ENCODE measurements at regions not wholly inside any gene's neighbourhood (a gene's known extent, or its start where the extent isn't known, plus 50 kb on each side); places are given as distances from the start of the nearest gene placed in this dataset.

- H3K4me3 ChIP-seq (ENCODE audit: control insufficient read depth, low read depth, low read length) = no peak overlapping the region
- TF ChIP-seq CTCF (IDR thresholded peaks at IDR 0.05; ENCODE audit: control insufficient read depth, insufficient read depth, low read depth, low read length, missing control alignments) = no peak
- DNase-seq (ENCODE audit: low read depth) = no peak
These were observed 100.7 kb downstream of the TMEM114 start for GRCh38 chr16:8489580-8489979.

- no peak for TF ChIP-seq CTCF (IDR thresholded peaks at IDR 0.05; ENCODE audit: control insufficient read depth, insufficient read depth, low read depth, low read length, missing control alignments)
- no peak for DNase-seq (ENCODE audit: low read depth)
- H3K4me3 ChIP-seq (ENCODE audit: control insufficient read depth, low read depth, low read length) = no peak overlapping the region
These were observed 103.3 kb downstream of the TMEM114 start for GRCh38 chr16:8486985-8487384.

DNA sequence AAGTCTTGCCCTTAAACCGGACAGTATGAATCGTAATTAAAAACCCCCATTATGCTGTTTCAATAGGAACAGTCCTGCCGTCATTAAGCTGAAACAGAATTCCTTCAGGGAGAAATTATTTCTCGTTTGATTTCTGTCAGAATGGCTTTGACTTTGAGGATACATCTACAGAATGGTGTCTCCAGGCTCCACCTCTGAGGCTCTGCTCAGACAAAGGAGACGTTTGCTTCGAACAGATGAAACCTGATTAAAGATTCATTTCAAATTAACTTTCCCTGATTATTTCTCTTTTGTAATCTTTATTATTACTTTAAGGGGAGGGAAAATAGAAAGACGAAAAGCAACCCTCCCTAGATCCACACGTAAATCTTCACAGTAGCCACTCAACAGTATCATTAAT is 106.9 kb downstream of the TMEM114 start:
- no peak overlapping the region for H3K4me3 ChIP-seq (ENCODE audit: control insufficient read depth, low read depth, low read length)
- TF ChIP-seq CTCF (IDR thresholded peaks at IDR 0.05; ENCODE audit: control insufficient read depth, insufficient read depth, low read depth, low read length, missing control alignments) = no peak
- DNase-seq (ENCODE audit: low read depth) = no peak

- TF ChIP-seq CTCF (IDR thresholded peaks at IDR 0.05; ENCODE audit: control insufficient read depth, insufficient read depth, low read depth, low read length, missing control alignments) = no peak
- no peak for DNase-seq (ENCODE audit: low read depth)
- no peak overlapping the region for H3K4me3 ChIP-seq (ENCODE audit: control insufficient read depth, low read depth, low read length)
These were observed 108.5 kb downstream of the TMEM114 start for GRCh38 chr16:8481810-8482209.

- DNase-seq (ENCODE audit: low read depth) = no peak
- no peak for TF ChIP-seq CTCF (IDR thresholded peaks at IDR 0.05; ENCODE audit: control insufficient read depth, insufficient read depth, low read depth, low read length, missing control alignments)
- H3K4me3 ChIP-seq (ENCODE audit: control insufficient read depth, low read depth, low read length) = no peak overlapping the region
These were observed 113.5 kb downstream of the TMEM114 start for GRCh38 chr16:8476824-8477223.

DNA sequence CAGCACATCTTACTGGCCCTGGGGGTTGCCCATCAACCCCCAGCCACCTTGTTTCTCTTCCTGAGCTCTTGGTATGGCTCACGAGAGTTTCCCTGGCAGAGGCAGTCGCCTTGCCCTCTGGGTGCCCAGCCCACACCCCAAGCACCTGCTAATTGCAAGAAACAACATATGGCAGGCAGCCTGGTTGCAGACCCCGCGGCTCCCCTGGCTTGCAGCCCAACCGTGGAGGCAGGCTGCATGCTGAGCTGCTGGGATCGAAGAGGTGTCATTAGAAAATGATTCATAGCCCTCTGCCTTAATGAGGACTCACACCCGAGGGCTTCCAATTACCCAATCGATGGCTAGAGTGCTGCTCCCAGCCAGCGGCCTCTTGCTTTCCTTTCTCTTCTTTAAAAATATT is 115.7 kb downstream of the TMEM114 start:
- no peak for TF ChIP-seq CTCF (IDR thresholded peaks at IDR 0.05; ENCODE audit: control insufficient read depth, insufficient read depth, low read depth, low read length, missing control alignments)
- no peak for DNase-seq (ENCODE audit: low read depth)
- no peak overlapping the region for H3K4me3 ChIP-seq (ENCODE audit: control insufficient read depth, low read depth, low read length)
